Natural killer cell (primary cell): ENCODE measurements at regions not wholly inside any gene's neighbourhood (a gene's known extent, or its start where the extent isn't known, plus 50 kb on each side); places are given as distances from the start of the nearest gene placed in this dataset.
A peak's percentile ranks its signal among the peaks of the same experiment; 100 is the strongest.

Experiments used
- ATAC-seq, 3 donors: fragments of 150-1000 bp in 2 of 3; fragments of 200-7000 bp in 1 of 3; cut with Tn5 transposase; 1 replicate in 1 of 3; 2 replicates in 2 of 3; pipeline ENCODE4 v1.10.0; 2021; ENCODE audit warnings: mild to moderate bottlenecking in 2 of 3, moderate library complexity in 2 of 3
- DNase-seq, 2 donors: peaks; one replicate each; pipeline versions ENCODE4 v3.0.0 to v3.0.0-alpha.2; 2013 to 2021; ENCODE audit warnings: mixed read lengths in 1 of 2
- H3K27ac ChIP-seq: one replicate; pipeline ENCODE4 v1.5.1; 2013; ENCODE audit warnings: mild to moderate bottlenecking, low read length
- H3K27me3 ChIP-seq: one replicate; pipeline ENCODE4 v1.6.1; 2013; ENCODE audit warnings: low read length; ENCODE audit not compliant: control insufficient read depth, insufficient read depth
- H3K36me3 ChIP-seq: one replicate; pipeline ENCODE4 v1.6.1; 2013; ENCODE audit warnings: low read length; ENCODE audit not compliant: control insufficient read depth, insufficient read depth
- H3K4me1 ChIP-seq: one replicate; pipeline ENCODE4 v1.6.1; 2013; ENCODE audit warnings: low read length; ENCODE audit not compliant: control insufficient read depth, insufficient read depth
- H3K4me3 ChIP-seq: one replicate; pipeline ENCODE4 v1.5.1; 2013; ENCODE audit warnings: low read length
- H3K9me3 ChIP-seq: one replicate; pipeline ENCODE4 v1.6.1; 2013; ENCODE audit warnings: low read length; ENCODE audit not compliant: control insufficient read depth, insufficient read depth
- H3K27ac Mint-ChIP-seq, 2 donors: one replicate each; pipeline ENCODE4 v1.8.0; 2022; ENCODE audit warnings: mild to moderate bottlenecking in 2 of 2, mixed read lengths in 2 of 2, moderate library complexity in 1 of 2
- H3K27me3 Mint-ChIP-seq, 2 donors: one replicate each; pipeline ENCODE4 v1.8.0; 2022; ENCODE audit warnings: low read depth in 2 of 2, mixed read lengths in 2 of 2
- H3K36me3 Mint-ChIP-seq: one replicate; pipeline ENCODE4 v1.8.0; 2022; ENCODE audit warnings: mixed read lengths
- H3K4me1 Mint-ChIP-seq, 2 donors: one replicate each; pipeline ENCODE4 v1.8.0; 2022; ENCODE audit warnings: mixed read lengths in 2 of 2
- H3K4me3 Mint-ChIP-seq: one replicate; pipeline ENCODE4 v1.8.0; 2022; ENCODE audit warnings: mild to moderate bottlenecking, moderate library complexity, mixed read lengths
- H3K9me3 Mint-ChIP-seq, 2 donors: one replicate each; pipeline ENCODE4 v1.8.0; 2022; ENCODE audit warnings: mixed read lengths in 2 of 2
- WGBS: methylation state at CpG from one replicate; pipeline ENCODE4 v1.1.7; 2013; ENCODE audit warnings: missing lambda C conversion rate; ENCODE audit not compliant: insufficient coverage; 5-methylcytosine and 5-hydroxymethylcytosine counted together
- intact Hi-C: fragments of 100-400 bp; cut with micrococcal nuclease; formaldehyde crosslinking; loops from one replicate; pipeline ENCODE4 v1.14.2; 2022
- TF ChIP-seq, protein P1 (sequence below): fragments of 200-600 bp; IDR thresholded peaks from one replicate; pipeline ENCODE4 v1.8.0; 2022; ENCODE audit warnings: antibody characterized with exemption

DNA sequence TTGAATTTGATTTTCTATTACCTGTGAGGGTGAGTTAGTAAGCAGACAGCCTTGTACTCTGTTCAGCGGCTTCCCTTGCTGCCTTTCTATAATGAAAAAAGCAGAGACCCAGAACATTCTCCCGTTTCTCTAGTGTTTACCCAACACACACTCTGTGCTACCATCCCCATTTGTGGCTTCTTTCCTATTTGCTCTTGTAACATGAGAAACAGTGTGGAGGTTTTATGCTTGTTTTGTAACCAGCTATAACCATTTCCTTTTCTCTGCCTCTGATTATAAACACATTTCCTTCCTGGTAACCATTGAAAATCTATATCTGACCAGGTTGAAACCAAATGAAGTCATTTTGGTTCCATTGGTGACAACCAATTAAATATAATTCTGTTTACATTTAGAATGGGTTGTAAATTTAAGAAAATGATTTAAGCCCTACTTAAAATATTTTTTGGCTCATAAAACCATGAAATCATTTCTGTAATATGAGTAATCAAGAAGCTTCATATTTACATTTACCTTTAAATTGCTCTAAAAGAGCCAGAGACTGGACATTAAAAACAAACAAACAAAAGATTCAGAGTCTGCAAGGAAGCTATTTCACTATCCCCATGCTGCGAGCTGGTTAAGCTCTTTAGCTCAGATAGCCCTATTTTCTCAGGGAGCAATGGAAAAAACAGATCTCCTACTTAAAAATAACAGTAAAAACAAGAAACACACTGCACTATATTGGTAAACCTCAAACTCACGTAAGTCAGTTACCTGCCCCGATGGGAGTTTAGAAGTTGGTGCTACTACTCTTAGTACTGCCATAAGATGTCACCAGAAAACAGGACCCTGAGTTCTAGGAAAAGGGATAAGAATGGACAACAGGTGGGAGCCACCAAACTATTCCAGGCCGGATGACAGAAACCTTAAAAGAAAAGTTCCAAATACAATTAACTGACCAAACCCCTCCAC is 206.5 kb upstream of the EEA1 start:
- ATAC-seq (peak; percentile 21 to 47 (median 38)), DNase-seq (no peak)
- peak overlapping the region; percentile 14 for H3K4me3 Mint-ChIP-seq
- Histone ChIP-seq H3K27me3 (no peaks in the 10 kb centered on the region), H3K4me1 (peaks cover 7% of the 10 kb centered on the region), H3K27ac (peak overlapping the region; percentile 37), H3K9me3 (no peaks in the 10 kb centered on the region), H3K36me3 (no peaks in the 10 kb centered on the region), H3K4me3 (no peak overlapping the region)
- H3K27ac Mint-ChIP-seq, result peak overlapping the region; percentile 69 to 77
- peaks cover 27 to 33% of the 10 kb centered on the region in 2 donors for H3K4me1 Mint-ChIP-seq
- no peaks in the 10 kb centered on the region for H3K27me3 Mint-ChIP-seq
- 63% methylated on average over 6 of the region's 6 CpGs for WGBS
- TF ChIP-seq, protein P1, sequence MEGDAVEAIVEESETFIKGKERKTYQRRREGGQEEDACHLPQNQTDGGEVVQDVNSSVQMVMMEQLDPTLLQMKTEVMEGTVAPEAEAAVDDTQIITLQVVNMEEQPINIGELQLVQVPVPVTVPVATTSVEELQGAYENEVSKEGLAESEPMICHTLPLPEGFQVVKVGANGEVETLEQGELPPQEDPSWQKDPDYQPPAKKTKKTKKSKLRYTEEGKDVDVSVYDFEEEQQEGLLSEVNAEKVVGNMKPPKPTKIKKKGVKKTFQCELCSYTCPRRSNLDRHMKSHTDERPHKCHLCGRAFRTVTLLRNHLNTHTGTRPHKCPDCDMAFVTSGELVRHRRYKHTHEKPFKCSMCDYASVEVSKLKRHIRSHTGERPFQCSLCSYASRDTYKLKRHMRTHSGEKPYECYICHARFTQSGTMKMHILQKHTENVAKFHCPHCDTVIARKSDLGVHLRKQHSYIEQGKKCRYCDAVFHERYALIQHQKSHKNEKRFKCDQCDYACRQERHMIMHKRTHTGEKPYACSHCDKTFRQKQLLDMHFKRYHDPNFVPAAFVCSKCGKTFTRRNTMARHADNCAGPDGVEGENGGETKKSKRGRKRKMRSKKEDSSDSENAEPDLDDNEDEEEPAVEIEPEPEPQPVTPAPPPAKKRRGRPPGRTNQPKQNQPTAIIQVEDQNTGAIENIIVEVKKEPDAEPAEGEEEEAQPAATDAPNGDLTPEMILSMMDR, result no peak
- no peaks in the 10 kb centered on the region for H3K9me3 Mint-ChIP-seq
- intact Hi-C loops, result no loop called here
- H3K36me3 Mint-ChIP-seq, result no peaks in the 10 kb centered on the region

DNA sequence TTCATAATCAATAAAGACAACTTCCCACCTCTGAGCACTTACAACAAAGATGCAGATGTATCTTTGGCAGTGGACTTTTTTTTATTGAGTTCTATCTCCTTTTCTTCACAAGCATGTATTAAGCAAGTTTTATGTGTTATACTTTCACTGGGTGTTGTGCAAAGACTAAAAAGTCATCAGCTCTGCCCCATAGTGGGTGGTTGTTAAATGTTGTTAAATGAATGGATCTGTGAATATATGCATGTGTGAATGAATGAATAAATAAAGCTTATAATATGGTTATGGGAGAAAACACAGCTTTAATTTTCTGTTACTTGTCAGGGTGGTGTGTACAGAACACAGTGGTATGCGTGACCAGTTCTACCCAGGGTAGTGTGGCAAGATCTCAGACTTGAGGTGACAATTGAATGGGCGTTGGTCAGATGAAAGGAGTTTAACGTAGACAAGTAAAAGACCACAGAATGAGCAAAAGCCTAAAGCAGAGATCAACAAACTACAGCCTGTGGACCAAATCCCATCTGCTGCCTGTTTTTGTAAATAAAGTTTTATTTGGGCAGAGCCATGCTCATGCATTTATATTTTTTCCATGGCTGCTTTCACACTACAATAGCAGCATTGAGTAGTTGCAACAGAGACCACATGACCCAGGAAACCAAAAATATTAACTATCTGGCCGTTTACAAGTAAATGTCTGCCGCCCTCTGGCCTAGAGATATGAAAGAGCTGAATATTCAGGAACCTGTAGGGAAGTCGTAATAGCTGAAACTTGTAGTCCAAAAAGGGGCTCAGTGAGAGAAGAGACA is 207.4 kb upstream of the EEA1 start:
- intact Hi-C loops, result no loop called here
- WGBS, result 63% methylated on average over 6 of the region's 6 CpGs
- H3K27me3 Mint-ChIP-seq, result no peaks in the 10 kb centered on the region
- H3K4me1 Mint-ChIP-seq, result peaks cover 27 to 30% of the 10 kb centered on the region in 2 donors
- Histone ChIP-seq H3K9me3 (no peaks in the 10 kb centered on the region), H3K27me3 (no peaks in the 10 kb centered on the region), H3K27ac (no peak overlapping the region), H3K36me3 (no peaks in the 10 kb centered on the region), H3K4me3 (no peak overlapping the region), H3K4me1 (peaks cover 7% of the 10 kb centered on the region)
- ATAC-seq (peak; percentile 45 to 67 (median 57)), DNase-seq (no peak)
- H3K9me3 Mint-ChIP-seq, result no peaks in the 10 kb centered on the region
- H3K36me3 Mint-ChIP-seq, result no peaks in the 10 kb centered on the region
- H3K4me3 Mint-ChIP-seq, result peak overlapping the region; percentile 39
- TF ChIP-seq, protein P1, result no peak
- peak overlapping the region; percentile 69 to 77 for H3K27ac Mint-ChIP-seq

DNA sequence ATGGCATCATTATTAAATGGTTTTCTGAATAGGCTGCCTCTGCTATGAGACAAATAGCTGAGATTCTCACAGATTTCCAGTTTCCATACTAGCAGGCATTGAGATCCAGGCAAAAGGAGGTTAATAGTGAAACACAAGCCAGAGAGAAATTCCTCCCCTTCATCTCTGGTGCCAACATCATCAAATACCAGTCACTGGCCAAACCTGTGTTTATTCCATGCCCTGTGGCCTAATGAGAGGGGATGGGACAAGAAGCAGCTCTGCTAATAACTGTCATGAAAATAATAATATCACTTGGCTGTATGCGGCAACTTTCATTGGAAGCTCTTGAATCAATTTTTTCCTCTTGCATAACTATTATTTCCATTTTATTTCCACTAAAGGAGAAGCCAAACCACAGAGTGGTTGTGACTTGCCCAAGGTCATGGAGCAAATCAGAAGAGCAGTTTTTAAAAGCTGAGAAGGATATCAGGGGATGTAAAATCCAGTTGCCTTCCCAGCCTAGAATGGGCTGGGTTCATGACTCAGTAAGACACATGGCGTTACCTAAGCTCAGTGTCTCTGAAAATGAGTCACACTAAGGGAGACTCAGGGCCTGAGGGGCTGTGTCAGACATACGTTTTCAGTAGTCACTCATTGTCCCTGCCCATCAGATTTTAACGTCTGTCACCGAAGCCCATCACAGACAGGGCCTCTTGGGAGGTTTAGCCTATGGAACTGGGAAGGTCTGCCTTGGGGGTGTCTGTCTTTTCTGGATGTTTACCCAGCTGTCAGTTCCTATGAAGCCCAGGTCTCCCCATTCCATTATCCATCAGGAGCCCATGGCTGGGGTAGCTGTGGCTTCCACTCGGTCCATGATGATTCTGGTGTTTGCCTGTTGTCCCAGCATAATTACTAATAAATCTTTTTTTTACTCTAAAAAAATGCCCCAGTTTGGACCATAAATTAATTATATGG is 208.8 kb upstream of the EEA1 start:
- Histone ChIP-seq H3K4me3 (no peak overlapping the region), H3K4me1 (peaks cover 7% of the 10 kb centered on the region), H3K36me3 (no peaks in the 10 kb centered on the region), H3K9me3 (no peaks in the 10 kb centered on the region), H3K27me3 (no peaks in the 10 kb centered on the region), H3K27ac (peak overlapping the region; percentile 25)
- Mint-ChIP-seq H3K36me3 (no peaks in the 10 kb centered on the region), H3K27ac (no peak overlapping the region), H3K4me1 (peaks cover 27 to 30% of the 10 kb centered on the region in 2 donors), H3K27me3 (no peaks in the 10 kb centered on the region), H3K9me3 (no peaks in the 10 kb centered on the region), H3K4me3 (no peak overlapping the region)
- WGBS, result 85% methylated on average over 6 of the region's 6 CpGs
- no peak for ATAC-seq
- TF ChIP-seq, protein P1, result no peak
- intact Hi-C loops, result no loop called here
- DNase-seq, result no peak
